NB4 (cell line): ENCODE measurements at regions not wholly inside any gene's neighbourhood (a gene's known extent, or its start where the extent isn't known, plus 50 kb on each side); places are given as distances from the start of the nearest gene placed in this dataset.

Experiments used
- DNase-seq: peaks from one replicate; pipeline ENCODE4 v3.0.0; 2010; ENCODE audit warnings: low read depth
- H3K4me3 ChIP-seq: one replicate; pipeline ENCODE4 v1.5.1; 2011; ENCODE audit warnings: mild to moderate bottlenecking, low read depth, low read length, moderate library complexity
- MYC ChIP-seq: IDR thresholded peaks from 2 replicates; pipeline ENCODE4 v1.6.1; 2011; ENCODE audit warnings: low read depth, low read length
- POLR2A ChIP-seq: IDR thresholded peaks from 2 replicates; pipeline ENCODE4 v1.6.1; 2011; ENCODE audit warnings: mild to moderate bottlenecking; ENCODE audit not compliant: insufficient read length; ENCODE audit errors: extremely low read depth
- TF ChIP-seq, protein P1 (sequence below): IDR thresholded peaks from 2 replicates; pipeline ENCODE4 v1.6.1; 2011; ENCODE audit warnings: low read depth, low read length
- TF ChIP-seq, protein P2 (sequence below): IDR thresholded peaks from one replicate; pipeline ENCODE4 v1.5.1; 2012; ENCODE audit warnings: low read depth, low read length

DNA sequence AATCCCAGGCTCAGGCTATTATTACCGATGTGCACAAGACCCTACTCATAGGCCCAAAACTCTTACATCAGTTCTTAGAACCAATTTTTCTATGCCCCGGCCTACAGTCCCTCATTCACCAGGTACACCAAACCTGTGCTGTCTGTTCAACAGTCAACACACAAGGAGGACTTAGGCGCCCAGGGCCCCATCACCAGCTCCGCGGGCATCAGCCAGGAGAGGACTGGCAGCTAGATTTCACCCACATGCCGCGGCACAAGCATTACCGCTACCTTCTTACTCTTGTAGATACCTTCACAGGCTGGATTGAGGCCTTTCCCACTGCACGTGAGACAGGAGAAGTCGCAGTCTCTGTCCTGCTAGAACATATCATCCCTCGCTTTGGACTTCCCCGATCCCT is 962.5 kb downstream of the RPA4 start:
- no peak overlapping the region for H3K4me3 ChIP-seq
- TF ChIP-seq, protein P1, sequence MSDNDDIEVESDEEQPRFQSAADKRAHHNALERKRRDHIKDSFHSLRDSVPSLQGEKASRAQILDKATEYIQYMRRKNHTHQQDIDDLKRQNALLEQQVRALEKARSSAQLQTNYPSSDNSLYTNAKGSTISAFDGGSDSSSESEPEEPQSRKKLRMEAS = no peak
- no peak for TF ChIP-seq MYC
- TF ChIP-seq, protein P2, sequence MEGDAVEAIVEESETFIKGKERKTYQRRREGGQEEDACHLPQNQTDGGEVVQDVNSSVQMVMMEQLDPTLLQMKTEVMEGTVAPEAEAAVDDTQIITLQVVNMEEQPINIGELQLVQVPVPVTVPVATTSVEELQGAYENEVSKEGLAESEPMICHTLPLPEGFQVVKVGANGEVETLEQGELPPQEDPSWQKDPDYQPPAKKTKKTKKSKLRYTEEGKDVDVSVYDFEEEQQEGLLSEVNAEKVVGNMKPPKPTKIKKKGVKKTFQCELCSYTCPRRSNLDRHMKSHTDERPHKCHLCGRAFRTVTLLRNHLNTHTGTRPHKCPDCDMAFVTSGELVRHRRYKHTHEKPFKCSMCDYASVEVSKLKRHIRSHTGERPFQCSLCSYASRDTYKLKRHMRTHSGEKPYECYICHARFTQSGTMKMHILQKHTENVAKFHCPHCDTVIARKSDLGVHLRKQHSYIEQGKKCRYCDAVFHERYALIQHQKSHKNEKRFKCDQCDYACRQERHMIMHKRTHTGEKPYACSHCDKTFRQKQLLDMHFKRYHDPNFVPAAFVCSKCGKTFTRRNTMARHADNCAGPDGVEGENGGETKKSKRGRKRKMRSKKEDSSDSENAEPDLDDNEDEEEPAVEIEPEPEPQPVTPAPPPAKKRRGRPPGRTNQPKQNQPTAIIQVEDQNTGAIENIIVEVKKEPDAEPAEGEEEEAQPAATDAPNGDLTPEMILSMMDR = no peak
- TF ChIP-seq POLR2A = no peak
- DNase-seq = no peak

DNA sequence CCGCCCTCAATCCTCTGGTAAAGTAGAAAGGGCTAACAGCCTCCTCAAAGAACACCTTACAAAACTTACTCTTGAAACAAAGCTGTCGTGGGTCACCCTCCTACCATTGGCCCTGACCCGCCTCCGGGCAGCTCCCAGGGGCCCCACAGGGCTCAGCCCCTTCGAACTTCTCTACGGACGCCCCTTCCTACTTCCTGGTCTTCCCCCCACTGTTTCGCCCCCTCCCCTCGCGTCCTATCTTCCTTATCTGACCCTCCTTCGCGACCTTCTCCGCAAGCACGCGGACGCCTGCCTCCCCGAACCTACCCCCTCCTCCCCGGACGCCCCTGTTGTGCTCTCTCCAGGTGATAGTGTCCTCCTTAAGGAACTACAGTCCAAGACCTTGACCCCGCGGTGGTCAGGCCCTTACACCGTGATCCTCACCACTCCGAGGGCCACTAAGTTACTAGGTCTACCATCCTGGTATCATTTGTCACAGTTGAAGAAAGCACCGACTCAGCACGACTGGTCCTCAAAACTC is 963.1 kb downstream of the RPA4 start:
- H3K4me3 ChIP-seq = no peak overlapping the region
- no peak for DNase-seq
- TF ChIP-seq, protein P2 = no peak
- TF ChIP-seq POLR2A (no peak), MYC (no peak)
- TF ChIP-seq, protein P1 = no peak

DNA sequence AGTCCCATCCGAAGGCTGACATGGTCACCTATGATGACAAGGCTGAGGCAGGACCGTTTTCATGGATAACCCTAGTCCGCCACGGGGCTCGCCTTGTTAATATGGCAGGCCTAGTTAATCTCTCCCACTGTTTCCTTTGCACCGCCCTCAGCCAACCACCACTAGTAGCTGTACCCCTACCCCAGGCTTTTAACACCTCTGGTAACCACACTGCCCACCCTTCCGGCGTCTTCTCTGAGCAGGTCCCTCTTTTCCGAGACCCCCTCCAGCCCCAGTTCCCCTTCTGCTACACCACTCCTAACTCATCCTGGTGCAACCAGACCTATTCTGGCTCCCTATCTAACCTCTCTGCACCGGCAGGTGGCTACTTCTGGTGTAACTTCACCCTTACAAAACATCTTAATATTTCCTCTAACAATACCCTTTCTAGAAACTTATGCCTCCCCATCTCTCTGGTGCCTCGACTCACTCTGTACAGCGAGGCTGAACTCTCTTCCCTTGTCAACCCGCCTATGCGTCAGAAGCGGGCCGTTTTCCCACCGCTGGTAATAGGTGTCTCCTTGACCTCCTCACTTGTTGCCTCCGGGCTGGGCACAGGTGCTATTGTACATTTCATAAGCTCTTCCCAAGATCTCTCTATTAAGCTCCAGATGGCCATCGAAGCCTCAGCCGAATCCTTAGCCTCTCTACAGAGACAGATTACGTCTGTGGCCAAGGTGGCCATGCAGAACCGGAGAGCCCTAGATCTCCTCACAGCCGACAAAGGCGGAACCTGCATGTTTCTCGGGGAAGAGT is 964.4 kb downstream of the RPA4 start:
- H3K4me3 ChIP-seq = no peak overlapping the region
- TF ChIP-seq, protein P2 = no peak
- no peak for TF ChIP-seq MYC
- TF ChIP-seq, protein P1 = no peak
- DNase-seq = no peak

DNA sequence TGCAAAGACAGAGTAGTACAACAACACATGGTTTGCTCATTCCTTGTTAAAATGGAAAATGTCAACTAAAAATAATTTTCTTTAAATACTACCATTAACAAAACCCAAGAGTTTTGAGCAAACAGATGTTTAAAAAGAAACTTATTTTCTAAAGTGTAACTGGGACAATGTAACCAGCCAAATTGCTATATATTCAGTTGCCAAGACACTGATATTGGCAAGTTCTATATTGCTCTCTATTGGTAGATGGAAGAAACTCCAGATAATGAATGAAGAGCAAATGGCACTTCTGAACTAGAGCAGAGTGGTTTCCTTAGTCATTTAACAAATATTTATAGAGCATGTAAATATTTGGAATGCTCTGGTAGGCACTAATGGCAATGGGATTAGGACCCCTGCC is 966.2 kb downstream of the RPA4 start:
- TF ChIP-seq, protein P2 = no peak
- TF ChIP-seq MYC = no peak
- no peak for TF ChIP-seq POLR2A
- DNase-seq = no peak
- no peak overlapping the region for H3K4me3 ChIP-seq

DNA sequence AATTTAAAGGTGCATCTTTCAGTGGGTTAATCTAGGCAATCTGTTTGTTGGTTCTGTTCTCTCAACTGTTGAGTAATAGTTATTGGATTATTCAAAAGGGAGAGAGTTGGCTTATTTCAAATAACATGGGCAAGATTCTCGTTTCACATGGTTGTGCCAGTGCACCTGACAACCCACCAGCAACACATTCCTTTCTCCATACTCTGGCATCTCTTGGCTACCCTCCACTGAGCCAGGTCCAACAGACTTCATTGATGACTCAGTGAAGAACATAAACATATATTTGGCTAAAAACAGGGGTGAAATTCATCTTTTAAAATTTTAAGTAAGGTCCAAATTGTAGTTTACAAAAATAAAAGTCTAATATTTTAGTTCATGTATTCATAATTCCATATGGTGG is 967.2 kb downstream of the RPA4 start:
- no peak for TF ChIP-seq MYC
- TF ChIP-seq, protein P1 = no peak
- no peak for TF ChIP-seq POLR2A
- TF ChIP-seq, protein P2 = no peak
- no peak overlapping the region for H3K4me3 ChIP-seq
- no peak for DNase-seq

DNA sequence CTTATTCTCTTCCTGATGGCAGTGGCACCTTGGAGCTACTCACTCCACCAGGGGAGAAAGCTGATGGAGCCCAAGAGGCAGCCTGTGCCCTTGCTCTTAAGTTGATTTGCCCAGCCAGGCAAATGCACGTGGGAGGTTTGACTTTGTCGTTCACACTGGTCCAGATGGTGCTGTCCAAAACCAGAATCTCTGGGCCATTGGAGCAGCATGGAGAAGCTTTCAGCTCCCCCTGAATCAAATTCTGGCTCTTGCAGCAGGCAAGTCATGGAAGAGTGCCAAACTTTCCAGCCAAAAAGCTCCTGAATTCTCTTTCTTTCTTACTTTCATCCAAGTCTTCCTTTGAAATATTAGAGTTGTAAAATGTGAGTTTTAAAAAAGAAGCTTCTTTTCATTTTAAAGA is 970.4 kb downstream of the RPA4 start:
- DNase-seq = no peak
- TF ChIP-seq POLR2A (no peak), MYC (no peak)
- TF ChIP-seq, protein P1 = no peak
- TF ChIP-seq, protein P2 = no peak

More for the DNA sequence above, 970.4 kb downstream of the RPA4 start:
- no peak overlapping the region for H3K4me3 ChIP-seq
